ENCODE measurements at regions not wholly inside any gene's neighbourhood (a gene's known extent, or its start where the extent isn't known, plus 50 kb on each side); places are given as distances from the start of the nearest gene placed in this dataset.
"Not testable (repeated sequence)": the region's sequence is repeated elsewhere in the genome, so short reads cannot be mapped to it uniquely, and the experiment has no call there.

- not testable (repeated sequence) for TF ChIP-seq POLR2A, POLR2AphosphoS5, EP300 (IDR thresholded peaks at IDR 0.05)
- TF ChIP-seq, protein P1, sequence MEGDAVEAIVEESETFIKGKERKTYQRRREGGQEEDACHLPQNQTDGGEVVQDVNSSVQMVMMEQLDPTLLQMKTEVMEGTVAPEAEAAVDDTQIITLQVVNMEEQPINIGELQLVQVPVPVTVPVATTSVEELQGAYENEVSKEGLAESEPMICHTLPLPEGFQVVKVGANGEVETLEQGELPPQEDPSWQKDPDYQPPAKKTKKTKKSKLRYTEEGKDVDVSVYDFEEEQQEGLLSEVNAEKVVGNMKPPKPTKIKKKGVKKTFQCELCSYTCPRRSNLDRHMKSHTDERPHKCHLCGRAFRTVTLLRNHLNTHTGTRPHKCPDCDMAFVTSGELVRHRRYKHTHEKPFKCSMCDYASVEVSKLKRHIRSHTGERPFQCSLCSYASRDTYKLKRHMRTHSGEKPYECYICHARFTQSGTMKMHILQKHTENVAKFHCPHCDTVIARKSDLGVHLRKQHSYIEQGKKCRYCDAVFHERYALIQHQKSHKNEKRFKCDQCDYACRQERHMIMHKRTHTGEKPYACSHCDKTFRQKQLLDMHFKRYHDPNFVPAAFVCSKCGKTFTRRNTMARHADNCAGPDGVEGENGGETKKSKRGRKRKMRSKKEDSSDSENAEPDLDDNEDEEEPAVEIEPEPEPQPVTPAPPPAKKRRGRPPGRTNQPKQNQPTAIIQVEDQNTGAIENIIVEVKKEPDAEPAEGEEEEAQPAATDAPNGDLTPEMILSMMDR (IDR thresholded peaks at IDR 0.05) = not testable (repeated sequence)
Measured at GRCh38 chr12:41986513-41986912, 158.2 kb downstream of the GXYLT1 start.

Data from gastroesophageal sphincter (tissue), 3 donors.